MCF 10A (cell line): ENCODE measurements at regions not wholly inside any gene's neighbourhood (a gene's known extent, or its start where the extent isn't known, plus 50 kb on each side); places are given as distances from the start of the nearest gene placed in this dataset.

Source experiments
- BruUV-seq: library from RNA; stranded (reverse); fragments of 400-500 nt; replicated peaks from 2 replicates; lab custom pipeline; 2021; lab: Mats Ljungman, UMichigan
- CTCF ChIA-PET: fragments of 300-600 bp; sonication (Branson Sonifier 250); formaldehyde crosslinking; extraction: SDS; loops from one replicate; lab custom pipeline; 2021; ENCODE audit warnings: antibody characterized with exemption, inconsistent platforms; lab: Yijun Ruan, JAX
- POLR2A ChIA-PET: fragments of 300-600, 350-650 bp; sonication (Branson Sonifier 250); formaldehyde crosslinking; extraction: SDS; loops from one replicate; lab custom pipeline; 2020; ENCODE audit warnings: antibody characterized with exemption, inconsistent platforms; lab: Yijun Ruan, JAX
- DNase-seq: peaks from one replicate; pipeline ENCODE4 v3.0.0-alpha.2; 2018; ENCODE audit not compliant: unreplicated experiment
- H3K27ac Mint-ChIP-seq: one replicate; pipeline ENCODE4 v1.8.0; 2022; ENCODE audit warnings: mild to moderate bottlenecking, low read depth, mixed read lengths; ENCODE audit not compliant: unreplicated experiment
- H3K27me3 Mint-ChIP-seq: one replicate; pipeline ENCODE4 v1.8.0; 2022; ENCODE audit warnings: mixed read lengths; ENCODE audit not compliant: insufficient read depth, unreplicated experiment
- H3K36me3 Mint-ChIP-seq: one replicate; pipeline ENCODE4 v1.8.0; 2022; ENCODE audit warnings: mild to moderate bottlenecking, moderate library complexity, mixed read lengths; ENCODE audit not compliant: insufficient read depth, unreplicated experiment
- H3K4me1 Mint-ChIP-seq: one replicate; pipeline ENCODE4 v1.8.0; 2022; ENCODE audit warnings: mixed read lengths; ENCODE audit not compliant: insufficient read depth, unreplicated experiment
- H3K4me3 Mint-ChIP-seq: one replicate; pipeline ENCODE4 v1.8.0; 2022; ENCODE audit warnings: mild to moderate bottlenecking, moderate library complexity, mixed read lengths; ENCODE audit not compliant: unreplicated experiment
- H3K9me3 Mint-ChIP-seq: one replicate; pipeline ENCODE4 v1.8.0; 2022; ENCODE audit warnings: mixed read lengths; ENCODE audit not compliant: unreplicated experiment
- intact Hi-C: fragments of 100-400 bp; cut with micrococcal nuclease; formaldehyde crosslinking; loops from 2 replicates; pipeline ENCODE4 v1.14.1; 2022
- TF ChIP-seq, protein P1 (sequence below): fragments of 200-600 bp; IDR thresholded peaks from one replicate; pipeline ENCODE4 v1.8.0; 2022; ENCODE audit warnings: antibody characterized with exemption, mild to moderate bottlenecking; ENCODE audit not compliant: unreplicated experiment

DNA sequence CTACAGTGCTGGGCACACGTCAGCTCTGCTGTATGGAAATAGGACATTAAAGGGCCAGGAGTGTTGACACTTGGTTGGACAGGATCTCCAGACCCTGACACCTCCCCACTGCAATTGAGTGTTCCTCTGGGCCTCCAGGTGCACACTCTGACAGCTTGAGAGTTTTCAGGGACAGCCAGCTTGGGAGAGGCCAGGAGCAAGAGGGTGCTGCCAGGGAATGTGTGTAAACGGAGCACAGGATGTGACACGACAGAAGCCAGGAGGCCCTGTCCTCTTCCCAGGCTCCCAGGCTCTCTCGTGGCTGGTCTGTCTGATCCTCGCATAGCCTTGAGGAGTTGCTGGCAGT is 318.1 kb upstream of the HS6ST1 start:
- Mint-ChIP-seq H3K36me3 (no peaks in the 10 kb centered on the region), H3K4me3 (no peak overlapping the region), H3K9me3 (no peaks in the 10 kb centered on the region), H3K4me1 (no peaks in the 10 kb centered on the region), H3K27ac (no peak overlapping the region), H3K27me3 (peaks cover 8% of the 10 kb centered on the region)
- TF ChIP-seq, protein P1, sequence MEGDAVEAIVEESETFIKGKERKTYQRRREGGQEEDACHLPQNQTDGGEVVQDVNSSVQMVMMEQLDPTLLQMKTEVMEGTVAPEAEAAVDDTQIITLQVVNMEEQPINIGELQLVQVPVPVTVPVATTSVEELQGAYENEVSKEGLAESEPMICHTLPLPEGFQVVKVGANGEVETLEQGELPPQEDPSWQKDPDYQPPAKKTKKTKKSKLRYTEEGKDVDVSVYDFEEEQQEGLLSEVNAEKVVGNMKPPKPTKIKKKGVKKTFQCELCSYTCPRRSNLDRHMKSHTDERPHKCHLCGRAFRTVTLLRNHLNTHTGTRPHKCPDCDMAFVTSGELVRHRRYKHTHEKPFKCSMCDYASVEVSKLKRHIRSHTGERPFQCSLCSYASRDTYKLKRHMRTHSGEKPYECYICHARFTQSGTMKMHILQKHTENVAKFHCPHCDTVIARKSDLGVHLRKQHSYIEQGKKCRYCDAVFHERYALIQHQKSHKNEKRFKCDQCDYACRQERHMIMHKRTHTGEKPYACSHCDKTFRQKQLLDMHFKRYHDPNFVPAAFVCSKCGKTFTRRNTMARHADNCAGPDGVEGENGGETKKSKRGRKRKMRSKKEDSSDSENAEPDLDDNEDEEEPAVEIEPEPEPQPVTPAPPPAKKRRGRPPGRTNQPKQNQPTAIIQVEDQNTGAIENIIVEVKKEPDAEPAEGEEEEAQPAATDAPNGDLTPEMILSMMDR, result no peak
- DNase-seq, result no peak
- POLR2A ChIA-PET, result interaction anchor here (0.6 kb wide), 1 partner anchor 211 kb away, joined by 3 read pairs; no protein-coding TSS in a partner anchor
- CTCF ChIA-PET, result interaction anchor here (0.5 kb wide), 1 partner anchor 258 kb away, joined by 3 read pairs; no protein-coding TSS in a partner anchor
- BruUV-seq, result no TSS peak
- intact Hi-C loops, result no loop called here

DNA sequence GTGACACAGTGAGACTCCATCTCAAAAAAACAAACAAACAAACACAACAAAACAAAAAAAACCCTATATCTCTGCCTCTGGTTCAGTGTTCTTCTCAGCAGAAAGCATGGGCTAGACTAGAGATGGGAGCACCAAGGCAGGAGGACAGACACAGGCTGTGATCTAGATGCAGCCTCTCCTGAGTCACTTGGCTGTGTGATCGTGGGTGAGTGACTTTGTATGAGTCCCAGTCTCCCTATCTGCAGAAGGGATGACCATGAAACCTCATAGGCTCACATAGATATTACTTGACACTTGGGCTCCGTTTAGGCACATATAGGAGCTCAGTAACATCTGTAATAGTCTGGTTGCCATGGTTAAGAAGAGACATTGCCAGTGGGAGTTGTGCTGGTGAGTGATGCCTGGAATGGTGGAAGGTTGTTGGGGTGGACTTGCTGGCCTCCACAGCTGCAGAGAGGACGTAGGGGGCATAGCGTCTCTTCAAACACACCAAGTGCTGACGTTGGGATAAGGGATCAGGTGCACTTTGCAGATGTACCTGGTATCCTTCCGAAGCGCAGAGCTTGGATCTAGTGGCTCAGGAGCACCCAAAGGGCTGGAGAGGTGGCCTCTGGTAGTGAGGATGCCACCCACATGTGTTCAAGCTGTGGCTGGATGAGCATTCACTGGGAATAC is 318.9 kb upstream of the HS6ST1 start:
- Mint-ChIP-seq H3K36me3 (no peaks in the 10 kb centered on the region), H3K4me1 (no peaks in the 10 kb centered on the region), H3K4me3 (no peak overlapping the region), H3K27me3 (no peaks in the 10 kb centered on the region), H3K27ac (no peak overlapping the region), H3K9me3 (no peaks in the 10 kb centered on the region)
- TF ChIP-seq, protein P1, result no peak
- no TSS peak for BruUV-seq
- DNase-seq, result no peak
- intact Hi-C loops, result no loop called here
- POLR2A ChIA-PET, result no interaction called here
- CTCF ChIA-PET, result interaction anchor here (0.6 kb wide), 1 partner anchor 7 kb away, joined by 3 read pairs; no protein-coding TSS in a partner anchor

DNA sequence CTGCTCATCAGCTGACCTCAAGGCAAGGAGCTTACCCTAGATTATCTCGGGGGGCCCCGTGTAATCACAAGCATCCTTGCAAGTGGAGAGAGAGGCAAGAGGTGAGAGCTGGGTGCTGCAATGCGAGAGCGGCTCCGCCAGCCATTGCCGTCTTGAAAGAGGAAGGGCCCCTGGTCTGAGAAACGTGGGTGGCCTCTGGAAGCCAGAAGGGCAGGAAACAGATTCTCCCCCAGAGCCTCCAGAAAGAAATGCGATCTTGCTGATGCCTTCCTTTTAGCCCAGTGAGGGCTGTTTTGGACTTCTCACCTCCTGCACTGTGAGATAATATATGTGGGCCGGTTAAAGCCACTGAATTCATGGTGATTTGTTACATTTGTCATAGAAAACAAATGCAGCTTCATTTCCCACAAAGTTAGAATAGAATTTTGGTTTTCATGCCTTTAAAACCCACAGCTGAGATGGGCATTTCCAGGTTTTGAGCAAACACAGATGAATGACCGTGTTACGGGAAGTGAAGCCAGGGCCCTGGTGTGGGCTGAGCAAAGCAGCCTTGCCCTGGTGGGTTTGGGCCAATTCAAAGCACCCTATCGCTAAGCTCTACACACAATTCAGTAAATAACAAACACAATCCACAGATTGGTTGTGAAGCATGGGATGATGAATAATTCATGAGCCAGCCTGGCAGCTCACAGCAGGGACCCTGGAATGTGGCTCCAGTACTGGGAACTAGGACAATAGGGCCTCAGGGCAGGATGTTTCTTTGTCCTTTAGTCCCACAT is 319.9 kb upstream of the HS6ST1 start:
- H3K4me3 Mint-ChIP-seq, result no peak overlapping the region
- ChIA-PET POLR2A (no interaction called here), CTCF (interaction anchor here (0.6 kb wide), 1 partner anchor 8 kb away, joined by 3 read pairs; no protein-coding TSS in a partner anchor)
- TF ChIP-seq, protein P1, result no peak
- H3K4me1 Mint-ChIP-seq, result no peaks in the 10 kb centered on the region
- no peaks in the 10 kb centered on the region for H3K27me3 Mint-ChIP-seq
- H3K36me3 Mint-ChIP-seq, result no peaks in the 10 kb centered on the region
- BruUV-seq, result no TSS peak
- no peak for DNase-seq
- no peaks in the 10 kb centered on the region for H3K9me3 Mint-ChIP-seq
- no peak overlapping the region for H3K27ac Mint-ChIP-seq
- intact Hi-C loops, result no loop called here

DNA sequence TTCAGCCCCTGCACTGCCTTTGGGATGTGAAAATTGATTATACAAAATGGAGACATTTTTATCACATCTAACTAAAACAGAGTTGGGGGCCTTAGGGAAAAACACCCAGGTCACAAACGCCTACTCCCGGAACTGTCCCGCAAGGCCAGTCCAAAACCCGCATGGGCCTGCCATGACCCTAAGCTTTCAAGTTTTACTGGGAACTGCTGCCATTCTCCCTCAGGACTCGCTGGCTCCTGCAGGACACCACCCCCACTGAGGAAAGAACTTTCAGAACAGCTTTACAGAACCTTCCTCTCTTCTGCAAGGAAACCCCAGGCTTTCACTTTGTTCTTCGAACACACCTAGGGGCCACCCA is 320.4 kb upstream of the HS6ST1 start:
- Mint-ChIP-seq H3K4me1 (no peaks in the 10 kb centered on the region), H3K36me3 (no peaks in the 10 kb centered on the region), H3K27ac (no peak overlapping the region), H3K9me3 (no peaks in the 10 kb centered on the region), H3K27me3 (no peaks in the 10 kb centered on the region), H3K4me3 (no peak overlapping the region)
- no TSS peak for BruUV-seq
- no peak for DNase-seq
- CTCF ChIA-PET, result no interaction called here
- POLR2A ChIA-PET, result no interaction called here
- TF ChIP-seq, protein P1, result no peak
- intact Hi-C loops, result no loop called here
